ENCODE measurements at regions not wholly inside any gene's neighbourhood (a gene's known extent, or its start where the extent isn't known, plus 50 kb on each side); places are given as distances from the start of the nearest gene placed in this dataset.

GRCh38 chr13:73508841-73509240 is 450.0 kb downstream of the KLF5 start:
- Histone ChIP-seq H3K9me3 (ENCODE audit: control insufficient read depth, low read length) (no peaks in the 10 kb centered on the region), H3K27ac (ENCODE audit: low read length) (no peak overlapping the region), H3K4me1 (ENCODE audit: control insufficient read depth, insufficient read depth, low read length) (no peaks in the 10 kb centered on the region), H3K4me3 (ENCODE audit: low read length) (no peak overlapping the region), H3K27me3 (ENCODE audit: control insufficient read depth, insufficient read depth) (no peaks in the 10 kb centered on the region)
- ATAC-seq, result no peak
- intact Hi-C loops (cut with DNase I), result no loop called here
- DNase-seq, result no peak
- WGBS, result 34% methylated on average over 2 of the region's 2 CpGs

- H3K27ac ChIP-seq (ENCODE audit: low read length), result no peak overlapping the region
- no peak overlapping the region for H3K4me3 ChIP-seq (ENCODE audit: low read length)
- H3K9me3 ChIP-seq (ENCODE audit: control insufficient read depth, low read length), result no peaks in the 10 kb centered on the region
- ATAC-seq, result no peak
- intact Hi-C loops (cut with DNase I), result no loop called here
- WGBS, result 58% methylated on average over 5 of the region's 5 CpGs
- no peak for DNase-seq
- no peaks in the 10 kb centered on the region for H3K4me1 ChIP-seq (ENCODE audit: control insufficient read depth, insufficient read depth, low read length)
- H3K27me3 ChIP-seq (ENCODE audit: control insufficient read depth, insufficient read depth), result no peaks in the 10 kb centered on the region
These were observed 446.6 kb downstream of the KLF5 start for GRCh38 chr13:73505376-73505890.

- 86% methylated on average over 4 of the region's 4 CpGs for WGBS
- no peak for ATAC-seq
- H3K27ac ChIP-seq (ENCODE audit: low read length), result no peak overlapping the region
- intact Hi-C loops (cut with DNase I), result no loop called here
- DNase-seq, result no peak
- H3K4me1 ChIP-seq (ENCODE audit: control insufficient read depth, insufficient read depth, low read length), result no peaks in the 10 kb centered on the region
- no peaks in the 10 kb centered on the region for H3K9me3 ChIP-seq (ENCODE audit: control insufficient read depth, low read length)
- H3K27me3 ChIP-seq (ENCODE audit: control insufficient read depth, insufficient read depth), result no peaks in the 10 kb centered on the region
- no peak overlapping the region for H3K4me3 ChIP-seq (ENCODE audit: low read length)
These were observed 440.9 kb downstream of the KLF5 start for GRCh38 chr13:73499695-73500094.

- Histone ChIP-seq H3K27ac (ENCODE audit: low read length) (no peak overlapping the region), H3K27me3 (ENCODE audit: control insufficient read depth, insufficient read depth) (no peaks in the 10 kb centered on the region), H3K4me1 (ENCODE audit: control insufficient read depth, insufficient read depth, low read length) (no peaks in the 10 kb centered on the region), H3K9me3 (ENCODE audit: control insufficient read depth, low read length) (no peaks in the 10 kb centered on the region), H3K4me3 (ENCODE audit: low read length) (no peak overlapping the region)
- intact Hi-C loops (cut with DNase I), result no loop called here
- no peak for ATAC-seq
- 89% methylated on average over 5 of the region's 5 CpGs for WGBS
- no peak for DNase-seq
These were observed 438.6 kb downstream of the KLF5 start for GRCh38 chr13:73497430-73497829.

GRCh38 chr13:73496711-73497110 is 437.9 kb downstream of the KLF5 start:
- Histone ChIP-seq H3K27me3 (ENCODE audit: control insufficient read depth, insufficient read depth) (no peaks in the 10 kb centered on the region), H3K4me1 (ENCODE audit: control insufficient read depth, insufficient read depth, low read length) (no peaks in the 10 kb centered on the region), H3K27ac (ENCODE audit: low read length) (no peak overlapping the region), H3K4me3 (ENCODE audit: low read length) (no peak overlapping the region), H3K9me3 (ENCODE audit: control insufficient read depth, low read length) (no peaks in the 10 kb centered on the region)
- no peak for ATAC-seq
- WGBS, result 83% methylated on average over 3 of the region's 3 CpGs
- intact Hi-C loops (cut with DNase I), result no loop called here
- DNase-seq, result no peak

GRCh38 chr13:73492811-73493210 is 434.0 kb downstream of the KLF5 start:
- no peaks in the 10 kb centered on the region for H3K27me3 ChIP-seq (ENCODE audit: control insufficient read depth, insufficient read depth)
- DNase-seq (no peak), ATAC-seq (no peak)
- no peak overlapping the region for H3K27ac ChIP-seq (ENCODE audit: low read length)
- intact Hi-C loops (cut with DNase I), result no loop called here
- H3K4me1 ChIP-seq (ENCODE audit: control insufficient read depth, insufficient read depth, low read length), result no peaks in the 10 kb centered on the region
- H3K4me3 ChIP-seq (ENCODE audit: low read length), result no peak overlapping the region
- no peaks in the 10 kb centered on the region for H3K9me3 ChIP-seq (ENCODE audit: control insufficient read depth, low read length)
- 59% methylated on average over 1 of the region's 1 CpG for WGBS

GRCh38 chr13:73482556-73482955 is 423.8 kb downstream of the KLF5 start:
- ATAC-seq (no peak), DNase-seq (no peak)
- Histone ChIP-seq H3K4me3 (ENCODE audit: low read length) (no peak overlapping the region), H3K27ac (ENCODE audit: low read length) (no peak overlapping the region), H3K27me3 (ENCODE audit: control insufficient read depth, insufficient read depth) (no peaks in the 10 kb centered on the region), H3K4me1 (ENCODE audit: control insufficient read depth, insufficient read depth, low read length) (no peaks in the 10 kb centered on the region), H3K9me3 (ENCODE audit: control insufficient read depth, low read length) (no peaks in the 10 kb centered on the region)
- WGBS, result 56% methylated on average over 1 of the region's 1 CpG
- intact Hi-C loops (cut with DNase I), result no loop called here

- DNase-seq, result no peak
- Histone ChIP-seq H3K4me3 (ENCODE audit: low read length) (no peak overlapping the region), H3K27me3 (ENCODE audit: control insufficient read depth, insufficient read depth) (no peaks in the 10 kb centered on the region), H3K4me1 (ENCODE audit: control insufficient read depth, insufficient read depth, low read length) (no peaks in the 10 kb centered on the region), H3K9me3 (ENCODE audit: control insufficient read depth, low read length) (no peaks in the 10 kb centered on the region), H3K27ac (ENCODE audit: low read length) (no peak overlapping the region)
- ATAC-seq, result no peak
- intact Hi-C loops (cut with DNase I), result no loop called here
- 83% methylated on average over 6 of the region's 6 CpGs for WGBS
These were observed 423.2 kb downstream of the KLF5 start for GRCh38 chr13:73481886-73482445.

GRCh38 chr13:73480779-73481559 is 422.2 kb downstream of the KLF5 start:
- Histone ChIP-seq H3K4me3 (ENCODE audit: low read length) (no peak overlapping the region), H3K4me1 (ENCODE audit: control insufficient read depth, insufficient read depth, low read length) (no peaks in the 10 kb centered on the region), H3K27ac (ENCODE audit: low read length) (no peak overlapping the region), H3K9me3 (ENCODE audit: control insufficient read depth, low read length) (no peaks in the 10 kb centered on the region), H3K27me3 (ENCODE audit: control insufficient read depth, insufficient read depth) (no peaks in the 10 kb centered on the region)
- intact Hi-C loops (cut with DNase I), result no loop called here
- ATAC-seq (no peak), DNase-seq (no peak)
- WGBS, result 69% methylated on average over 2 of the region's 2 CpGs

GRCh38 chr13:73479856-73480255 is 421.1 kb downstream of the KLF5 start:
- WGBS, result 75% methylated on average over 1 of the region's 1 CpG
- ATAC-seq, result no peak
- no peak overlapping the region for H3K4me3 ChIP-seq (ENCODE audit: low read length)
- H3K27ac ChIP-seq (ENCODE audit: low read length), result no peak overlapping the region
- H3K4me1 ChIP-seq (ENCODE audit: control insufficient read depth, insufficient read depth, low read length), result no peaks in the 10 kb centered on the region
- DNase-seq, result no peak
- no peaks in the 10 kb centered on the region for H3K27me3 ChIP-seq (ENCODE audit: control insufficient read depth, insufficient read depth)
- intact Hi-C loops (cut with DNase I), result no loop called here
- H3K9me3 ChIP-seq (ENCODE audit: control insufficient read depth, low read length), result no peaks in the 10 kb centered on the region

- Histone ChIP-seq H3K27ac (ENCODE audit: low read length) (no peak overlapping the region), H3K4me1 (ENCODE audit: control insufficient read depth, insufficient read depth, low read length) (no peaks in the 10 kb centered on the region), H3K9me3 (ENCODE audit: control insufficient read depth, low read length) (no peaks in the 10 kb centered on the region), H3K27me3 (ENCODE audit: control insufficient read depth, insufficient read depth) (no peaks in the 10 kb centered on the region), H3K4me3 (ENCODE audit: low read length) (no peak overlapping the region)
- no peak for DNase-seq
- no peak for ATAC-seq
- WGBS, result 74% methylated on average over 1 of the region's 1 CpG
- intact Hi-C loops (cut with DNase I), result no loop called here
These were observed 420.5 kb downstream of the KLF5 start for GRCh38 chr13:73479351-73479750.

All from right cardiac atrium (tissue), 5 donors.